A549 (cell line): ENCODE measurements at regions not wholly inside any gene's neighbourhood (a gene's known extent, or its start where the extent isn't known, plus 50 kb on each side); places are given as distances from the start of the nearest gene placed in this dataset.

Experiments used
- FOSL2 ChIP-seq, 2 experiments: fragments of 450-650 bp in 1 of 2; fragments of >200 bp in 1 of 2; sonication (Bioruptor Twin) in 1 of 2; formaldehyde crosslinking; IDR thresholded peaks; 2 replicates each; pipeline versions ENCODE4 v1.5.0 to v1.6.1; 2016 to 2020; ENCODE audit warnings: mild to moderate bottlenecking in 1 of 2, moderate library complexity in 1 of 2
- KDM1A ChIP-seq: fragments of 200-600 bp; sonication (generic); IDR thresholded peaks from 2 replicates; pipeline ENCODE4 v1.6.1; 2016; ENCODE audit warnings: low read depth, mild to moderate bottlenecking
- MYC ChIP-seq: IDR thresholded peaks from 2 replicates; pipeline ENCODE4 v1.6.1; 2012; ENCODE audit warnings: mild to moderate bottlenecking, inconsistent platforms, low read length, improper control_type of control experiment, borderline replicate concordance
- RFX5 ChIP-seq: fragments of 450-650 bp; IDR thresholded peaks from 2 replicates; pipeline ENCODE4 v1.7.1; 2014; ENCODE audit warnings: antibody characterized with exemption, mild to moderate bottlenecking, moderate library complexity
- SMC3 ChIP-seq: fragments of >200 bp; sonication (Bioruptor Twin); formaldehyde crosslinking; IDR thresholded peaks from 3 replicates; pipeline ENCODE4 v1.6.1; 2018; ENCODE audit warnings: inconsistent platforms
- TF ChIP-seq, protein P1 (sequence below): fragments of >200 bp; sonication (Bioruptor Twin); formaldehyde crosslinking; IDR thresholded peaks from 3 replicates; pipeline ENCODE4 v1.5.1; 2016
- TF ChIP-seq, protein P2 (sequence below): fragments of 200-600 bp; sonication (generic); IDR thresholded peaks from 2 replicates; pipeline ENCODE4 v1.6.1; 2016; ENCODE audit warnings: antibody characterized with exemption, mild to moderate bottlenecking, moderate library complexity

DNA sequence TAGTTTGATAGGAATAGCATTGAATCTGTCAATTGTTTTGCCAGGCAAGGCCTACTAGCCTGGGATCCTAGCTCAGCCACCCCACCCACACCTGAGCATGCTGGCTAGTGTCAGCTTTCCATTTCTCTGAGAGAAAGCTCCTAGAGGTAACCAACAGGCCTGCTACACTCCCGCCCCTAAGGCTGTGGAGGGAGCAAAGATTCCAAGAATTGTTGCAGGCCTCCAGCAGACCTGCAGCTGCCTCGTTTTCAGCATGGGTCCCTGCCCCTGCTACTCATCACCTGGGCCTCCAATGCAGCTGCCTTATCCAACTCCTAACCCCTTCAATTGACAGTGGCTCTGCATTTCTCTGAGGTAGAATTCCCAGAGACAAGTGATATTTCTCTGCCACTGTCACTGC is 852.4 kb upstream of the MDGA2 start:
- TF ChIP-seq, protein P1, sequence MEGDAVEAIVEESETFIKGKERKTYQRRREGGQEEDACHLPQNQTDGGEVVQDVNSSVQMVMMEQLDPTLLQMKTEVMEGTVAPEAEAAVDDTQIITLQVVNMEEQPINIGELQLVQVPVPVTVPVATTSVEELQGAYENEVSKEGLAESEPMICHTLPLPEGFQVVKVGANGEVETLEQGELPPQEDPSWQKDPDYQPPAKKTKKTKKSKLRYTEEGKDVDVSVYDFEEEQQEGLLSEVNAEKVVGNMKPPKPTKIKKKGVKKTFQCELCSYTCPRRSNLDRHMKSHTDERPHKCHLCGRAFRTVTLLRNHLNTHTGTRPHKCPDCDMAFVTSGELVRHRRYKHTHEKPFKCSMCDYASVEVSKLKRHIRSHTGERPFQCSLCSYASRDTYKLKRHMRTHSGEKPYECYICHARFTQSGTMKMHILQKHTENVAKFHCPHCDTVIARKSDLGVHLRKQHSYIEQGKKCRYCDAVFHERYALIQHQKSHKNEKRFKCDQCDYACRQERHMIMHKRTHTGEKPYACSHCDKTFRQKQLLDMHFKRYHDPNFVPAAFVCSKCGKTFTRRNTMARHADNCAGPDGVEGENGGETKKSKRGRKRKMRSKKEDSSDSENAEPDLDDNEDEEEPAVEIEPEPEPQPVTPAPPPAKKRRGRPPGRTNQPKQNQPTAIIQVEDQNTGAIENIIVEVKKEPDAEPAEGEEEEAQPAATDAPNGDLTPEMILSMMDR = no peak
- TF ChIP-seq MYC (no peak), FOSL2 (IDR thresholded peaks at IDR 0.05) (no peak), FOSL2 (CRISPR knock-in tag; IDR thresholded peaks at IDR 0.05) (no peak), KDM1A (no peak), RFX5 (no peak), SMC3 (no peak)
- TF ChIP-seq, protein P2, sequence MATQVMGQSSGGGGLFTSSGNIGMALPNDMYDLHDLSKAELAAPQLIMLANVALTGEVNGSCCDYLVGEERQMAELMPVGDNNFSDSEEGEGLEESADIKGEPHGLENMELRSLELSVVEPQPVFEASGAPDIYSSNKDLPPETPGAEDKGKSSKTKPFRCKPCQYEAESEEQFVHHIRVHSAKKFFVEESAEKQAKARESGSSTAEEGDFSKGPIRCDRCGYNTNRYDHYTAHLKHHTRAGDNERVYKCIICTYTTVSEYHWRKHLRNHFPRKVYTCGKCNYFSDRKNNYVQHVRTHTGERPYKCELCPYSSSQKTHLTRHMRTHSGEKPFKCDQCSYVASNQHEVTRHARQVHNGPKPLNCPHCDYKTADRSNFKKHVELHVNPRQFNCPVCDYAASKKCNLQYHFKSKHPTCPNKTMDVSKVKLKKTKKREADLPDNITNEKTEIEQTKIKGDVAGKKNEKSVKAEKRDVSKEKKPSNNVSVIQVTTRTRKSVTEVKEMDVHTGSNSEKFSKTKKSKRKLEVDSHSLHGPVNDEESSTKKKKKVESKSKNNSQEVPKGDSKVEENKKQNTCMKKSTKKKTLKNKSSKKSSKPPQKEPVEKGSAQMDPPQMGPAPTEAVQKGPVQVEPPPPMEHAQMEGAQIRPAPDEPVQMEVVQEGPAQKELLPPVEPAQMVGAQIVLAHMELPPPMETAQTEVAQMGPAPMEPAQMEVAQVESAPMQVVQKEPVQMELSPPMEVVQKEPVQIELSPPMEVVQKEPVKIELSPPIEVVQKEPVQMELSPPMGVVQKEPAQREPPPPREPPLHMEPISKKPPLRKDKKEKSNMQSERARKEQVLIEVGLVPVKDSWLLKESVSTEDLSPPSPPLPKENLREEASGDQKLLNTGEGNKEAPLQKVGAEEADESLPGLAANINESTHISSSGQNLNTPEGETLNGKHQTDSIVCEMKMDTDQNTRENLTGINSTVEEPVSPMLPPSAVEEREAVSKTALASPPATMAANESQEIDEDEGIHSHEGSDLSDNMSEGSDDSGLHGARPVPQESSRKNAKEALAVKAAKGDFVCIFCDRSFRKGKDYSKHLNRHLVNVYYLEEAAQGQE = no peak
